GM21717 (cell line): ENCODE measurements at regions not wholly inside any gene's neighbourhood (a gene's known extent, or its start where the extent isn't known, plus 50 kb on each side); places are given as distances from the start of the nearest gene placed in this dataset.

Experiments used
- ATAC-seq: cut with Tn5 transposase; IDR thresholded peaks from one replicate; pipeline ENCODE4 v1.9.1; 2021; ENCODE audit warnings: mild to moderate bottlenecking, moderate library complexity; ENCODE audit not compliant: unreplicated experiment

DNA sequence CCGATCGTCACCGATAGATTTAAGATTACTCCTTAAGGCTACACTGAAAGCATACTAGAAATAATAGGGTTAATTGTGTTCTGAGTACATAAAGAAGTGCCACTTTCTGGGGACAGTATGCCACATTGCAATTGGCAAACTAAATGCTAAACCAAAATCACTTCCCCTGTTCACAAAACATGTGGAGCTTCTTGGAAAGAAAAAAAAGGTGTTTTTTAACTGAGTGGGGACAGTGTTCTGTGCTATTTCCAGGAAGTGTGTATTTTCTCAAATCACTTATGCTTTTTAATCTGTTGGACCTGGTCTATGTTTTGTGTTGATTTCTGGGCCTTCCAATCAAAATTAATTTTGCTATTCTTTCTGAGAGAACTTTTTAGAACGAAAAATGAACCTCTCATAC, 149.3 kb upstream of the MPDZ start:
- ATAC-seq: no peak

DNA sequence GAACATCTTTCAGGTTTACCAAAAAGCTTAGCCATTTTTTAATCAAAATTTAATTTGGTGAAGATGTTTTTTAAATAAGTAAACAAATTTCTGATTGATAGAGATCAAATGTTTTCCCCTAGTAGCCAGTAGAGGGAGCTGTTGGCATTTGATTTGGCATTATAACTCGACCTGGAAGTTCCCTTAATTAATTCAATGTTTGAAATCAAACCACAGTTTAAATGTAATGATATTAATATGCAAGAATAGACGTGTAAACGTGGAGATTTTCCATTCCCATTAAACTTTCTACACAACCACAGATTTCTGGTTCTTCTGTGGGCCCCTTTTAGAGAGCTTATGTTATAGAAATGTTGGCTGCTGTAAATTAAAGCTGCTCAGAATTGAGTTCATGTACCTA, 148.1 kb upstream of the MPDZ start:
- ATAC-seq: no peak

- no peak for ATAC-seq
Observed at GRCh38 chr9:13426606-13427005, 147.1 kb upstream of the MPDZ start.

DNA sequence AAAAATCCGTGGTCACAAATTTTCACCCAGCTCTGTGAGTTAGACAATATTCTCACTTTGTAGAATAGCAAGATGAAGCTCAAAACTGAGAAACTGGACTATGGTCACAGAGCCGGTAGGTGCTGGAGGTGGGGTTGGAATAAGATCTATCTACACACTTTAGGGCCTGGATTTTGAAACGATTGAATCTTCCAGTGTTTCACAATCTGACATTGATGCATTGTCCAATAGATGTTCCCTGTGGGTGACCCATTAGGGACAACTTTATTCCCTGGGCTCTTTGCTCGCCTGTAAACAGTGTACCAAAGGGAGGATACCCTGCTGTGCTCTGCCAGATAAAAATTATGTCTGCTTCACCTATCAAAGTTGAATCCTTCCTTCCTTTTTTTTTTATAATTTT, 145.4 kb upstream of the MPDZ start:
- ATAC-seq: no peak

DNA sequence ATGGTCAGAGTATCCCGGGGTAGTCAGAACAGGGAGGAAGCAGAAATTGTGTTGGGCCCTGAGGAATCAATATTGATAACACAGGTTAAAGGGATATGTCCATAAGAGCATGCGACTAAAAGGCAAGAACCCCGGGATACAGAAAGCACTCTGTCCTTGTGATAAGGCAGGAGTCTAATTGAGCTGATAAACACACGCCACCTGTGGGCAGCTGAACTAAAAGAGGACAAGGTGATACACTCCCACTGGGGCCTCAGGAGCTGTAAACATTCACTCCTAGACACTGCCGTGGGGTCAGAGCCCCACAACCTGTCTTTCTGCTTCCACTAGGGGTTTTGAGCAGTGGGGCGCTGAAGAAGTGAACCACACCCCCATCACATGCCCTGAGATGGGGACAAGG, 144.7 kb upstream of the MPDZ start:
- ATAC-seq: no peak

DNA sequence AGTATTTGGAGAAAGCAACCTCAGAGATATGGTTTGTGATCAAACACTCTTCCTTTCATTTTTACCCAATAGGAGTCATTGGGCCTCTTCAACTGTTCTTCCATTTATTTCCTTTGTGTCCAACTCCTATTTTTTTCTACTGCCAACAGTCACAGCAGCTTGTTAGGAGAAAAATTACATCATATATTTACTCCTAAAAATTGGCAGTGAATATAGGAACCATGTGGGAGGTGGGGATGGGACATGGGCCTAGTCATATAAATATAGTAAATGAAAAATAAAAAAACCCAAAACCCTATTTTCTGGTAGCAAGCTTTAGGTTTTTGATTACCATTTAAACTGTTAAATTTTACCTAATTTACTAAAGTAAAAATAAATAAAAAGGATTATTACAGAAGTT, 134.9 kb upstream of the MPDZ start:
- ATAC-seq: no peak

- no peak for ATAC-seq
Observed at GRCh38 chr9:13412331-13412730, 132.8 kb upstream of the MPDZ start.

GRCh38 chr9:13411791-13412190, 132.3 kb upstream of the MPDZ start:
- no peak for ATAC-seq

- no peak for ATAC-seq
Observed at GRCh38 chr9:13410566-13411031, 131.1 kb upstream of the MPDZ start.

GRCh38 chr9:13397661-13398060, 118.2 kb upstream of the MPDZ start:
- no peak for ATAC-seq

- no peak for ATAC-seq
Observed at GRCh38 chr9:13397220-13397619, 117.7 kb upstream of the MPDZ start.

DNA sequence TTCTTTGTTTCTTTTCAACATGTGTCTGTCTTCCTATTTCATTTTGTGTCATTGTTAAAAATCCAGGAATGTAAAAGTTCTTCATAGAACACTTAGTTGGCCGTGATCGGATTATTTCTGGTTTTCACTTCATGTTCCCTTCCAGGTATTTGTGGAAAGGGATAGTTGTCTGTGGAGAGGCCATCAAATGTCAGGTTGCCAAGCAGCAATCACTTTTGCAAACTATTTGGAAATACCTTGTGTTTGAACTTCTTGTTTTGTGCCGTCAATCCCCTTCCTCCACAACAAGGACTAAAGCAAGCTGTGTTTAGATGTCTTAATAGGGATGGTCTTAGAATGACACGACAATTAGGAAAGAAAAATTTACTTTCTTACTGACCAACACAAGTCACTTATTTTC, 116.9 kb upstream of the MPDZ start:
- no peak for ATAC-seq

DNA sequence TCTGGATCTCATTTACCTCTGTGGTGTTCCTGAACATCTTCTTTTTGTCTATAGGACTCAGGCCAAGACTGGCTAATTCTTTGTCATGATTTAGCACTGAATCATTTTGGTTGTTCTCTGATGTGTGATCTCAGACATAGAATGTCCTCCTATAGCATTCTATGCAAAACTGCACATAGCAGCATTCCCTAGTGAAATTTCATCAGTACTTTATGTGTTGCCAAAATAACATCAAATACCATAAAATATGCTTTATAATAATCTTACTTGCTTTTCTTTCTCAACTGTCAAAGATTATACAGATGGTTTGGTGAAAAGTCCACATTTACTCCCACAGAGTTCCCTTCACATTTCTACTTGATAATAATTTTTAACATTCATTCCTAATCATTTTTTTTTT, 115.7 kb upstream of the MPDZ start:
- no peak for ATAC-seq

- ATAC-seq: no peak
Observed at GRCh38 chr9:13388157-13388556, 108.7 kb upstream of the MPDZ start.

DNA sequence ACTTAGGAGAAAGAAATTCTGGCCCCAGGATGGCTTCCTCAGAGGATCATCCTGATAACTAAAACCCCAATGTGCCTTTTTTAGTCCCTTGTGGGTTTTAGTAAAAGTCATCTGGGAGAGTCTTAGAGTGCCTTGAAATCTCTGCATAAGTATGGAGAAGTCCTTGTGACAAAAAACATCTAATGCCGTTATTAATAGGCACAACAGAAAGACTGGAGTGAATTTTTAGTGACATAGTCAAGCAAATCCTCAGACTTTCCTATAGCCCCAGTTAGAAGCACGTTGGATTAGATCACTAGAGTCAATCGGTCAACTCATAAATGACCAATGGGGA, 108.2 kb upstream of the MPDZ start:
- no peak for ATAC-seq

DNA sequence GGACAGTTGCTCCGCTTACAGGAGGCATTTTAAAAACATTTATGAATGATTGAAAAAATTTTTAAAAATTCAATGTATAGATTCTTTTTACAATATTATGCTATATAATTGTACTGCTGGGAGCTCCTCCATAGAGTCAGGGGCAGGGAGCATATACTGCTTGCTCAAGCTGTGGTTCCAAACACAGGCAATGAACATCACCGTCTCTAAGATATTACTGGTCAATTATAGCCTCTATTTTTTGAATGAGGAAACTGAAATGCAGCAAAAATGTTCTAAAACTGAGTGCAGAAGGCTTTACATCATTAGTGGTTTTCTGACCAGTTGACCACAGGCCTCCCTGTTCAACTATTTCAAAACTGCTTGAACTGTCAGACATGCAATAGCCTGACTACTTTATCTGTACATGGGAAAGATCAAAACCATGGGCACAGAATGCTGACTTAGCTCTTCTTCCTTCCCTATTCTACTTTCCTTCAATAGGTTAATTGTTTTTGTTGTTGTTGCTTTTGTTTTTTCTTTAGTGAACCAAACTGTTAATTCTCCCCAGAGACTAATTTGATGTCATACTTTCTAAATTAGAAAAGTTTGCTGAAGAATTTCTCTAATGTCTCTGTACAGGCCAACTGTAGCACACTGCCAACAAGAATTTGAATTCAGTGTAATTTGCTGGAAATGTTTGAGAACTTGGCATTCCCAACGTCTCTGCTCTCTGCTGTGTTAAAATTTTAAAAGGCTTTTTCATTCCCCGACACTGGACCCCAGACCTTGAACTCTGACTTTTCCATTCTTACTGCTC, 107.6 kb upstream of the MPDZ start:
- ATAC-seq: no peak

DNA sequence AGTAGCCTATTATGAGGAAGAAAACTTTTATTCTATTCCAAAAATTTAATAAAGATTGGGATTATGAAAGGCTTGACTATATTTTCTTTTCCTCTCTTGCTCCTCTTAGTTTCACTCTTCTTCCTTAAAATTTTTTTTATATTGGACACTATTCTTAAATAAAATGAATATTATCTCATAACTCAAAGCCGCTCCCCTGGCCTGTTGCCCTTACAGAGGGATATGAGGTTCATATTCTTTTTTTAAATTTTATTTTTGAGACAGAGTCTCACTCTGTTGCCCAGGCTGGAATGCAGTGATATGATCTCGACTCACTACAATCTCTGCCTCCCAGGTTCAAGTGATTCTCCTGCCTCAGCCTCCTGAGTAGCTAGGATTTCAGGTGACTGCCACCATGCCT, 106.8 kb upstream of the MPDZ start:
- no peak for ATAC-seq

DNA sequence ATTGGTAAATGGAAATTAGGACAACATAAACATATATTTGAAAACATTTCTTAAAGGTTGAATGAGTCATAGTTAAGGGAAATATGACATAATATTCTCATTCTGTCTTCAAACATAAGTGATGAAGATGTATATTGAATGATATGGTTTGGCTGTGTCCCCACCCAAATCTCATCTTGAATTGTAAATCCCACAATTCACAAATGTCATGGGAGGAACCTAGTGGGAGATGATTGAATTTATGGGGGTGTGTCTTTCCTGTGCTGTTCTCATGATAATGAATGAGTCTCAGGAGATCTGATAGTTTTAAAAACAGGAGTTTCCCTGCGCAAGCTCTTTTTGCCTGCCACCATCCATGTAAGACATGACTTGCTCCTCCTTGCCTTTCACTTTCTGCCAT, 104.4 kb upstream of the MPDZ start:
- no peak for ATAC-seq

GRCh38 chr9:13383216-13383615, 103.7 kb upstream of the MPDZ start:
- no peak for ATAC-seq

DNA sequence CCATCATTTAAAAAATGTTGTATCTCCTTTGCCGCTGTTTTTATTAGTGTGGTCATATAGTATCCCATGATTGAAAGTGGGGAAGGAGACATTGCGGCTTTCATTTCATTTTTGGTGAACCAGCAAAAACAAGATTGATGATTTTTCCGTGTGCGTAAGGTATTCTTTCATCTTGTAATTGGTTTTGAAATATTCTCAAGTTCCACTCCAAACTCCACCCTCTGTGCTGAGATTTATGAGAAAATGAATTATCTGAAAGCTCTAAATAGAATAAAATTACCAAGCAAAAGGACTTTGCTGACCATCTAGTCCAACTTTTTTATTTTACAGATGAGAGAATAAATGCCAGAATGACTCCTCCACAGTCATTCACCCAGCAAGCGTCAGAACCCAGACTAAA, 103.1 kb upstream of the MPDZ start:
- ATAC-seq: no peak

- no peak for ATAC-seq
Observed at GRCh38 chr9:13380903-13381302, 101.4 kb upstream of the MPDZ start.

GRCh38 chr9:13378154-13378553, 98.7 kb upstream of the MPDZ start:
- ATAC-seq: no peak
